ENCODE measurements at regions not wholly inside any gene's neighbourhood (a gene's known extent, or its start where the extent isn't known, plus 50 kb on each side); places are given as distances from the start of the nearest gene placed in this dataset.

DNA sequence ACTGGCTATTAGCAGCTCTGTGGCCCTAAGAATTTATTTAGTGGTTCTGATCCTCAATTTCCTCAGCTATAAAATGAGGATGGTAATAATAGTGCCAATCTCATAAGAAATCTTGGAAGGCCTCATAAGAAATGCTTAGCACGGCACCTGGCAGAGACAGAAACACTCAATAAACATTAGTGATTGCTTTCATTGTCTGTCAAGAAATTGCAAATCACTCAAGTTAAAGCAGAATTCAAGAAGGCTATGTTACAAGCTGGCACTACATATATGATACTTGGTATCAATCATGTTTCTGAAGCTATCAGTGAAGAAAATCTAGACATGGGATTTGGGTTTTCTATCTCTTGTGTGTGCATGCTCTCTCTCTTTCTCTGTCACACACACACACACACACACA lies 267.7 kb upstream of the KCNIP4 start:
- no peak overlapping the region for H3K4me3 ChIP-seq (ENCODE audit: low read depth, low read length)
- in situ Hi-C loops (cut with HindIII; ENCODE audit: low sequenced_read_pairs) = no loop called here
- DNase-seq (ENCODE audit: low read depth) = no peak
- TF ChIP-seq, protein P1, sequence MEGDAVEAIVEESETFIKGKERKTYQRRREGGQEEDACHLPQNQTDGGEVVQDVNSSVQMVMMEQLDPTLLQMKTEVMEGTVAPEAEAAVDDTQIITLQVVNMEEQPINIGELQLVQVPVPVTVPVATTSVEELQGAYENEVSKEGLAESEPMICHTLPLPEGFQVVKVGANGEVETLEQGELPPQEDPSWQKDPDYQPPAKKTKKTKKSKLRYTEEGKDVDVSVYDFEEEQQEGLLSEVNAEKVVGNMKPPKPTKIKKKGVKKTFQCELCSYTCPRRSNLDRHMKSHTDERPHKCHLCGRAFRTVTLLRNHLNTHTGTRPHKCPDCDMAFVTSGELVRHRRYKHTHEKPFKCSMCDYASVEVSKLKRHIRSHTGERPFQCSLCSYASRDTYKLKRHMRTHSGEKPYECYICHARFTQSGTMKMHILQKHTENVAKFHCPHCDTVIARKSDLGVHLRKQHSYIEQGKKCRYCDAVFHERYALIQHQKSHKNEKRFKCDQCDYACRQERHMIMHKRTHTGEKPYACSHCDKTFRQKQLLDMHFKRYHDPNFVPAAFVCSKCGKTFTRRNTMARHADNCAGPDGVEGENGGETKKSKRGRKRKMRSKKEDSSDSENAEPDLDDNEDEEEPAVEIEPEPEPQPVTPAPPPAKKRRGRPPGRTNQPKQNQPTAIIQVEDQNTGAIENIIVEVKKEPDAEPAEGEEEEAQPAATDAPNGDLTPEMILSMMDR (IDR thresholded peaks at IDR 0.05; ENCODE audit: low read depth, low read length, missing control alignments) = no peak

DNA sequence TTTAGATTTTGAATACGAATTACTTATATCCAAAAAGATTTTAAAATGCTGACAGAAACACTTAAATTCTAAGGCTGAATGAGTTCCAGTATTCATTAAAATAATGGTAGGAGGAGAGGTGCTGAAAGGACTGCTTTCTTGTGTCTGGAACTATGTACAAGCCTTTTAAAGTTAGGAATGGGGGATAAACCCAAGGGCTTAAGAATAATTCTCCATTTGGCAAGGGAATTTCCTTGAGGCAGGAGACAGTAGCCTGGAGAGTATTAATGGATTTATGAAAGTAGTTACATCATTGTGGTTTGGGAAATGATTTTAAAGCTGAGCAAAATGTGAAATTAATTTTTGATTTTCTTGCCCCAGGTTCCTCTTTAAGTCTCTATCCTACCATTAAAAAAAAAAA lies 266.5 kb upstream of the KCNIP4 start:
- in situ Hi-C loops (cut with HindIII; ENCODE audit: low sequenced_read_pairs) = no loop called here
- DNase-seq (ENCODE audit: low read depth) = no peak
- H3K4me3 ChIP-seq (ENCODE audit: low read depth, low read length) = no peak overlapping the region
- TF ChIP-seq, protein P1 (IDR thresholded peaks at IDR 0.05; ENCODE audit: low read depth, low read length, missing control alignments) = no peak

DNA sequence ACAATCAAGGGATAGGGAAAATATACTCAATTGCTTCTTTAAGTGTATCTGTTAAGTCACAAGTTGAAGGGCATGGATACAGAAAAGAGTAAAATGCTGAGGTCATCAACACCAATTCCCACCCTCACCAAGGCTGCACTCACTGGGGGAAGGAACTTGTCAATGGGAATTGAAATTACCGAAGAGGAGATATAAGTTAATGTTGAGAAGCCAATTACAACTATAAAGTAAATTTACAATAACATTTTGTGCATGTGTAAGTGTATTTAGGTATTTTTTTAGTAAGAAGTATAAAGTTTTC lies 255.1 kb upstream of the KCNIP4 start:
- TF ChIP-seq, protein P1 (IDR thresholded peaks at IDR 0.05; ENCODE audit: low read depth, low read length, missing control alignments) = no peak
- H3K4me3 ChIP-seq (ENCODE audit: low read depth, low read length) = no peak overlapping the region
- in situ Hi-C loops (cut with HindIII; ENCODE audit: low sequenced_read_pairs) = no loop called here
- no peak for DNase-seq (ENCODE audit: low read depth)

DNA sequence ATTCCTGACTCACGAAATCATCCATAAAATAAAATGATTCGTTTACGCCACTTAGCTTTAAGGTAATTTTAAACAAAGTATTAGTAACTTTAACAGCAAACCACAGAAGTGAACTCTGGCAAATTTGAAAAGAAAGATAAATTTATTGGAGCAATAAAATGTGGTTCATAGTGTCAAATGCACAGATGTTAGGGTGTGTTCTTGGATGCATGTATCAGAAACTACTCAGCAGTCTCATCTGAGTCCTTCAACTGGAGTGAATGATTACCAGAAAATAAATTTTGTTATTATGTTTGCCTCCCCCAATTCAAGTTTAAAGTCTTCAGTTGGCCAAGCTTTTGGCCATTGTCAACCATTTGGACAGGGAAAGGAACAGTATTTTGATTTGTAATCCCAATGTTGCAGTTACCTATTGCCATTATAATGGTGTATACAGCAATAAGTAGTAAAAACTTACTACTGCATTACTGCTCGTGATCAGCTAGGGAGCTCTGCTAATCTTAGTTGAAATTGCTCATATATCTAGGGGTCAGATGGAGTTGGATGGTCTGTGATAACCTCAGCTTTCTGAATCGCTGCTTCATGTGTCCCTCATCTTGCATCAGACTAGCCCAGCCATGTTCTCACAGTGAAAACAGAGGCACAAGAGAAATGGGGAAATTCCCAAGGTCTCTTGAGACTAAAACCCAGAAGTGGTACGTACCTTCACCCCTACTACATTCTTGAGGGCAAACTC lies 254.6 kb upstream of the KCNIP4 start:
- DNase-seq (ENCODE audit: low read depth) = no peak
- H3K4me3 ChIP-seq (ENCODE audit: low read depth, low read length) = no peak overlapping the region
- TF ChIP-seq, protein P1 (IDR thresholded peaks at IDR 0.05; ENCODE audit: low read depth, low read length, missing control alignments) = no peak
- in situ Hi-C loops (cut with HindIII; ENCODE audit: low sequenced_read_pairs) = no loop called here

DNA sequence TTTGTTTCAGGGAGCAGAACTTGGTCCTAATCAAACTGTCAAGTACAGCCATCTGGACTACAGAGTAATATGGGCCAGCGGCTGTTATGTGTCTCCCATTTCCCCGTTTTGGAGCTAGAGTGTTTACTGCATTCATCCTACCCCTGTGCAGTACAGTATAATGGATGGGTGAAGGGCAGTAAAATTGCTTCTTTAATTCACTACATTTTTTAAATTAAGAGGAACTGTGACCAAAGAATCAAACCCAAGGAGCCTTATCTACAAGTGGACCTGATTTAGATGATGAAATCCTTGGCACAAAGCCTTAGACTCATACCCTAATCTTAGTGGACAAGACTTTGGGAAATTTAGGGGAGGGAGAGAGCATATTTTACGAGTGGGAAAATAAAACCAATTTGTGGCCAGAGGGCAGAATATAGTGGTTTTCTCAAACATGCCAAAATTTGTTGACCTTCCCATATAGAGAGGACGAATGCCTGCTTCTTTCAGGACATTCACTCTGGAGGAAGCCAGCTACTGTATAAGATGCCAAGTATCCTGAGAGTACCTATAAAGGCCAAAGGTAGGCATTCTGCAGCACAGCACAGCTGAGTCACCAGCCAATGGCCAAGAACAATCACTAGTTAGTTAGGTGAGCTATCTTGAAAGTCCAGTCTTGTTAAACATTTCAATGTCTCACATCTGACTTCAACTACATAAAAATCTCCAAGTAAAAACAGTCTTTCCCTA lies 253.8 kb upstream of the KCNIP4 start:
- no peak for DNase-seq (ENCODE audit: low read depth)
- no peak overlapping the region for H3K4me3 ChIP-seq (ENCODE audit: low read depth, low read length)
- in situ Hi-C loops (cut with HindIII; ENCODE audit: low sequenced_read_pairs) = no loop called here
- TF ChIP-seq, protein P1 (IDR thresholded peaks at IDR 0.05; ENCODE audit: low read depth, low read length, missing control alignments) = no peak

DNA sequence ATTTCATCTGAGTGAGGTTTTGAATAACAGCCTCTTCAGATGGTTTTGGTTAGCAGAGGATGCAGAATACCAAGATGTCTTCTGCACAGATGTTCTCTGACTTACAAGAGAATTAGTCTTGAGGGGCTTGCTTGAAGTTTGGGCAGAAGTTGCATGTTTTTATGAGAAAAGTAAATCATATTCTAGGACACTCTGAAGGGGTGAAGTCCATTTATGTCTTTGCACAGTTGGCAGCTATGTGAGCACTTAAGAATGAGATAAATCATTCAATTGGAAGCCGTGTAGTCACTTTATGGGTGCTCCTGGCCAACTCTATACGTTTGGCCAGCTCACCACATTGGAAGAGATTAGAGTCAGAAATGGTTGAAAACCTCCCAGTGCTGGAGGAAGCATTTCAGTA lies 252.7 kb upstream of the KCNIP4 start:
- TF ChIP-seq, protein P1 (IDR thresholded peaks at IDR 0.05; ENCODE audit: low read depth, low read length, missing control alignments) = no peak
- H3K4me3 ChIP-seq (ENCODE audit: low read depth, low read length) = no peak overlapping the region
- in situ Hi-C loops (cut with HindIII; ENCODE audit: low sequenced_read_pairs) = no loop called here
- no peak for DNase-seq (ENCODE audit: low read depth)
